ENCODE measurements at regions not wholly inside any gene's neighbourhood (a gene's known extent, or its start where the extent isn't known, plus 50 kb on each side); places are given as distances from the start of the nearest gene placed in this dataset.
"Not testable (repeated sequence)": the region's sequence is repeated elsewhere in the genome, so short reads cannot be mapped to it uniquely, and the experiment has no call there.

GRCh38 chr3:102687851-102688555 is 253.2 kb downstream of the ZPLD1 start:
- DNase-seq = no peak

- no peak for DNase-seq
Measured at GRCh38 chr3:102688556-102688930, 253.7 kb downstream of the ZPLD1 start.

GRCh38 chr3:102691507-102691906 is 256.7 kb downstream of the ZPLD1 start:
- no peak for DNase-seq

- DNase-seq = no peak
Measured at GRCh38 chr3:102699104-102699818, 264.4 kb downstream of the ZPLD1 start.

GRCh38 chr3:102699819-102700140 is 265.0 kb downstream of the ZPLD1 start:
- no peak for DNase-seq

GRCh38 chr3:102712896-102713295 is 278.1 kb downstream of the ZPLD1 start:
- no peak for DNase-seq

- no peak for DNase-seq
Measured at GRCh38 chr3:102714567-102714966, 279.8 kb downstream of the ZPLD1 start.

GRCh38 chr3:102715030-102715697 is 280.3 kb downstream of the ZPLD1 start:
- no peak for DNase-seq

- DNase-seq = no peak
Measured at GRCh38 chr3:102718651-102719050, 283.8 kb downstream of the ZPLD1 start.

- DNase-seq = no peak
Measured at GRCh38 chr3:102722317-102722716, 287.5 kb downstream of the ZPLD1 start.

GRCh38 chr3:102727340-102727739 is 292.5 kb downstream of the ZPLD1 start:
- no peak for DNase-seq

- not testable (repeated sequence) for DNase-seq
Measured at GRCh38 chr3:102732581-102732980, 297.8 kb downstream of the ZPLD1 start.

GRCh38 chr3:102733791-102734563 is 299.2 kb downstream of the ZPLD1 start:
- no peak for DNase-seq

- DNase-seq = no peak
Measured at GRCh38 chr3:102735311-102735710, 300.5 kb downstream of the ZPLD1 start.

- no peak for DNase-seq
Measured at GRCh38 chr3:102736288-102736974, 301.6 kb downstream of the ZPLD1 start.

GRCh38 chr3:102736975-102737304 is 302.1 kb downstream of the ZPLD1 start:
- no peak for DNase-seq

GRCh38 chr3:102737353-102737752 is 302.5 kb downstream of the ZPLD1 start:
- no peak for DNase-seq

GRCh38 chr3:102741105-102741504 is 306.3 kb downstream of the ZPLD1 start:
- no peak for DNase-seq

GRCh38 chr3:102741694-102742093 is 306.9 kb downstream of the ZPLD1 start:
- DNase-seq = no peak

GRCh38 chr3:102745881-102746280 is 311.1 kb downstream of the ZPLD1 start:
- no peak for DNase-seq

GRCh38 chr3:102747611-102748010 is 312.8 kb downstream of the ZPLD1 start:
- no peak for DNase-seq

GRCh38 chr3:102748646-102749045 is 313.8 kb downstream of the ZPLD1 start:
- DNase-seq = no peak

- DNase-seq = no peak
Measured at GRCh38 chr3:102750322-102750721, 315.5 kb downstream of the ZPLD1 start.
